Stimulated activated naive B cell treated with anti-CD40 and anti-IgM and Interleukin-4, amounts not matched to agents 10 μg/mL and 1 μg/mL and 100 μg/mL, for 72 hours (primary cell): ENCODE measurements at regions not wholly inside any gene's neighbourhood (a gene's known extent, or its start where the extent isn't known, plus 50 kb on each side); places are given as distances from the start of the nearest gene placed in this dataset.
A peak's percentile ranks its signal among the peaks of the same experiment; 100 is the strongest.
"Not testable (repeated sequence)": the region's sequence is repeated elsewhere in the genome, so short reads cannot be mapped to it uniquely, and the experiment has no call there.

Experiments
- ATAC-seq, 2 donors: fragments of 150-1000 bp; cut with Tn5 transposase; replicated peaks; 2 replicates each; pipeline ENCODE4 v1.10.0; 2021; ENCODE audit warnings: moderate library complexity in 1 of 2
- DNase-seq: peaks from one replicate; pipeline ENCODE4 v3.0.0; 2021
- H3K27ac Mint-ChIP-seq: one replicate; pipeline ENCODE4 v1.8.0; 2022; ENCODE audit warnings: mild to moderate bottlenecking, mixed read lengths
- H3K27me3 Mint-ChIP-seq, 2 donors: one replicate each; pipeline ENCODE4 v1.8.0; 2022; ENCODE audit warnings: mixed read lengths in 2 of 2
- H3K36me3 Mint-ChIP-seq, 2 donors: one replicate each; pipeline ENCODE4 v1.8.0; 2022; ENCODE audit warnings: mixed read lengths in 2 of 2, mild to moderate bottlenecking in 1 of 2
- H3K4me1 Mint-ChIP-seq, 2 donors: one replicate each; pipeline ENCODE4 v1.8.0; 2022; ENCODE audit warnings: mixed read lengths in 2 of 2, mild to moderate bottlenecking in 1 of 2
- H3K4me3 Mint-ChIP-seq, 2 donors: one replicate each; pipeline ENCODE4 v1.8.0; 2022; ENCODE audit warnings: mild to moderate bottlenecking in 2 of 2, mixed read lengths in 2 of 2, moderate library complexity in 1 of 2
- H3K9me3 Mint-ChIP-seq, 2 donors: one replicate each; pipeline ENCODE4 v1.8.0; 2022; ENCODE audit warnings: mixed read lengths in 2 of 2, mild to moderate bottlenecking in 1 of 2

GRCh38 chr18:77329651-77330050 is 80.0 kb downstream of the GALR1 start:
- Mint-ChIP-seq H3K27ac (no peak overlapping the region), H3K9me3 (peaks cover 3 to 9% of the 10 kb centered on the region in 2 donors), H3K27me3 (peaks cover 8 to 22% of the 10 kb centered on the region in 2 donors), H3K4me3 (no peak overlapping the region), H3K4me1 (no peaks in the 10 kb centered on the region), H3K36me3 (no peaks in the 10 kb centered on the region)
- DNase-seq (no peak), ATAC-seq (no peak)

- H3K27ac Mint-ChIP-seq, result no peak overlapping the region
- peaks cover 0 to 3% of the 10 kb centered on the region in 2 donors for H3K9me3 Mint-ChIP-seq
These were observed 85.2 kb downstream of the GALR1 start for GRCh38 chr18:77334876-77335275.

DNA sequence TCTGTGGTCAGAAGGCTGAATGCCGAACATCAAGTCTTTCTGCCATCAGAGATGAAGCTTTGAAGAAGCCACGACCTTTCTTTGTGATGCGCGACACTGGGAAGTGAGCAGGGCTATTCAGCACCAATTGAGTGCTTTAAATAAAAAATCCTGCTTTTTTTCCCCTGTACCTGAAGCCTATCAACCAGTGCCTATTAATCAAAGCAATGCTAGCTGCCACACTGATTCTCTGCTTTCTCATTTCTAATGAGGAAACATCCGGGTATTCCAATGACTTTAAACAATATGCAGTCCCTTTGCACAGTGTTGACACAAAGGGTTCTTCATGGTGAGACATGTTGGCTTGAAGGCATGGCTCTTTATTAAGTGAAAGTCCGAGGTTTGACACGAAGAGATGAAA is 88.0 kb downstream of the GALR1 start:
- ATAC-seq, result no peak
- Mint-ChIP-seq H3K4me1 (no peaks in the 10 kb centered on the region), H3K4me3 (no peak overlapping the region), H3K36me3 (no peaks in the 10 kb centered on the region), H3K9me3 (peaks cover 0 to 3% of the 10 kb centered on the region in 2 donors), H3K27ac (no peak overlapping the region), H3K27me3 (peaks cover 29 to 30% of the 10 kb centered on the region in 2 donors)
- no peak for DNase-seq

More at GRCh38 chr18:77334876-77335275, 85.2 kb downstream of the GALR1 start:
- peaks cover 35 to 36% of the 10 kb centered on the region in 2 donors for H3K27me3 Mint-ChIP-seq
- DNase-seq (no peak), ATAC-seq (no peak)
- no peak overlapping the region for H3K4me3 Mint-ChIP-seq
- no peaks in the 10 kb centered on the region for H3K4me1 Mint-ChIP-seq
- H3K36me3 Mint-ChIP-seq, result no peaks in the 10 kb centered on the region

DNA sequence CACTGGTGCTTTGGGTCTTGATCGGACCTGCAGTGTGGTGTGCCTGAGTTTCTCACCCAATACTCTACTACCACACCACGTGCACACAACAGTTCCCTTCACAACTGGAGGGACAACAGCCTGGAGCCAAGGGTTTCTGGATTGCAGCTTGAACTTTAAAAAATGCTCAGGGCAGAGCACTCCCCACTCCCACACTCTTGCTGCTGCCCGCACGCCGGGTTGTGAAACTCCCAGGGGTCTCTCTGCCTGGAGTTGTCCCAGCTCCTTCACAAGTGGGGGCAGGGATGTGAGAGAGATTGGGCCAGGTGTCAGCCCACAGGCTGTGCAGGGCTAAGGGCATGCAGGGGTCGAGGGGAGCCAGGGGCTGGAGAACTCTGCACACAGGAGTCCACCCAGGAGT is 89.4 kb downstream of the GALR1 start:
- peaks cover 26 to 33% of the 10 kb centered on the region in 2 donors for H3K27me3 Mint-ChIP-seq
- H3K4me3 Mint-ChIP-seq, result no peak overlapping the region
- no peaks in the 10 kb centered on the region for H3K4me1 Mint-ChIP-seq
- H3K36me3 Mint-ChIP-seq, result no peaks in the 10 kb centered on the region
- peaks cover 0 to 3% of the 10 kb centered on the region in 2 donors for H3K9me3 Mint-ChIP-seq
- H3K27ac Mint-ChIP-seq, result no peak overlapping the region
- no peak for ATAC-seq
- no peak for DNase-seq

DNA sequence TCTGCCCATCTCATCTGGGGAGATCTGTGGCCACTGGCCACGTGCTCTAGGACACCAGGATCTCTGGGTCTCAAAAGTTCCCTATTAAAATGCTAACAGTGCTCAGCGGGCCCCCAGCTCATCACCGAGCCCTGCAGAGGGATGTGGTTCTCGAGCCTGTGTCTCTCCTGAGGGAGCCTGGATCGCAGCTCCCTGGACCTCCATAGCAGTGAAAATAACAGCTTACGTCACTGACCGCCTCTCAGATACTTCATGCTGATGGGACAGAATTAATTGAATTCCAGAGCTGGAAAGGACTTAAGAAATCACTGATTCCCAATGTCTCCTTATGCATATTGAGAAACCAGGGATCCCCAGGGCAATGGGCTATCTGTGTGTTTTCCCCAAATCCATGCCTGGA is 90.0 kb downstream of the GALR1 start:
- DNase-seq, result no peak
- Mint-ChIP-seq H3K4me1 (no peaks in the 10 kb centered on the region), H3K4me3 (no peak overlapping the region), H3K9me3 (peaks cover 0 to 3% of the 10 kb centered on the region in 2 donors), H3K27ac (no peak overlapping the region), H3K27me3 (peaks cover 29 to 36% of the 10 kb centered on the region in 2 donors), H3K36me3 (no peaks in the 10 kb centered on the region)
- ATAC-seq, result no peak

DNA sequence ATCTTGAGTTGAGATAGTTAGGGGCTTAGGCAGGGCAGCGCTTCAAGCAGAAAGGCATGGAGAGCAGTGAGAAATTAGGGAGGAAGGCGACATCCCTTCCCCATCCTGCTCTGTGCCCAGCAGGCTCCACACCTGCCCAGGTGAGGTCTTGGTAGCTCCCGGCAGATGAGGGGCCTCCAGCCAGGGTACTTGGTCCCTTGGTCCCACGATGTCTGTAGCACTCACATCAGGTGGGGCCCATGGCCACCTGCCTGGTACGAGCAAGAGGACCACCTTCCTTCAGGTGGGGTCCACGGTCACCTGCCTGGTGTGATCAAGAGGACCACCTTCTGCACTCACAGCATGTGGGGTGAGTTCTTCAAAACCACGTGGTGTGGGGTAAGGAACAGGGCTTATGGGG is 91.2 kb downstream of the GALR1 start:
- Mint-ChIP-seq H3K4me1 (no peaks in the 10 kb centered on the region), H3K9me3 (no peaks in the 10 kb centered on the region), H3K4me3 (no peak overlapping the region), H3K27me3 (peaks cover 22 to 35% of the 10 kb centered on the region in 2 donors), H3K36me3 (no peaks in the 10 kb centered on the region), H3K27ac (no peak overlapping the region)
- no peak for DNase-seq
- ATAC-seq, result no peak

DNA sequence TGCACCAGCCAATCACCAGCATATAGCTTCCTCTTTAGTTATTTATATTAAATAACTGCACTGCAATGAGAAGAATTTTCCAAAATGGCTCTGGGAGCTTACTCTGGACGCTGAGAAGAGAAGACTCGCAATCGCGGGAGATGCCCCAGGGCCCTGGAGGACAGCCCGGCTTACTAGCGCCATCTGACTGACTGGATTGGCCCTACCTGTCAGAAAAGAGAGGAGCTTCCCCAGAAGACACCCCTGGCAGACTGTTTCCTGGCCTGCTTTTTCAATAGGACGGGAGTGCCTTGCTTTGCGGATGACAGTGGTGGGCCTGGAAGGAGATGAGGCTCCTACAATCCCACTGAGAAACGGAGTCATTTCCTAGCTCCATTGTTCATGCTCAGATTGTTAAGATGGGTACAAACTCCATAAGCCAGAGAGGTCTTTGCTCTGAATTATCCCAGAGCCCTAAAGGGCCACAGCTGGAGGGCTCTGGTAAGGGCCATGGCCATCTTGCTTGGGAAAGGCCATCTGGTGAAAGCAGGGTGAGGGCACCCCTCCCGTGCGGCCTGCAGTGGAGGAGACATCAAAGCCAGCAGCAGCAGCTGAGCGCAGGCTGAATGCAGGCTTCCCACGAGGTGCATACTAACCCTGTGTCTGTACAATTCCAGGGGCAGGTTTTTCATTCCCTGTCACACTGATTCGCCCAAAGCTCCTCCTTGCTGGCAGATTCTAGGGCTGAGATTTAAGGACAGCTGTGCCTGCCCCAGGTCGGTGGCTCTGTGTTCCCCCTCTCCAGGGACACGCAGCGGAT is 92.1 kb downstream of the GALR1 start:
- no peak overlapping the region for H3K4me3 Mint-ChIP-seq
- H3K9me3 Mint-ChIP-seq, result no peaks in the 10 kb centered on the region
- no peaks in the 10 kb centered on the region for H3K36me3 Mint-ChIP-seq
- peaks cover 15 to 28% of the 10 kb centered on the region in 2 donors for H3K27me3 Mint-ChIP-seq
- H3K4me1 Mint-ChIP-seq, result no peaks in the 10 kb centered on the region
- H3K27ac Mint-ChIP-seq, result no peak overlapping the region
- ATAC-seq (no peak), DNase-seq (no peak)

- Mint-ChIP-seq H3K27me3 (peaks cover 15 to 27% of the 10 kb centered on the region in 2 donors), H3K4me3 (no peak overlapping the region), H3K9me3 (no peaks in the 10 kb centered on the region), H3K36me3 (no peaks in the 10 kb centered on the region), H3K4me1 (no peaks in the 10 kb centered on the region), H3K27ac (no peak overlapping the region)
- DNase-seq, result no peak
- ATAC-seq, result no peak
These were observed 93.1 kb downstream of the GALR1 start for GRCh38 chr18:77342736-77343135.

DNA sequence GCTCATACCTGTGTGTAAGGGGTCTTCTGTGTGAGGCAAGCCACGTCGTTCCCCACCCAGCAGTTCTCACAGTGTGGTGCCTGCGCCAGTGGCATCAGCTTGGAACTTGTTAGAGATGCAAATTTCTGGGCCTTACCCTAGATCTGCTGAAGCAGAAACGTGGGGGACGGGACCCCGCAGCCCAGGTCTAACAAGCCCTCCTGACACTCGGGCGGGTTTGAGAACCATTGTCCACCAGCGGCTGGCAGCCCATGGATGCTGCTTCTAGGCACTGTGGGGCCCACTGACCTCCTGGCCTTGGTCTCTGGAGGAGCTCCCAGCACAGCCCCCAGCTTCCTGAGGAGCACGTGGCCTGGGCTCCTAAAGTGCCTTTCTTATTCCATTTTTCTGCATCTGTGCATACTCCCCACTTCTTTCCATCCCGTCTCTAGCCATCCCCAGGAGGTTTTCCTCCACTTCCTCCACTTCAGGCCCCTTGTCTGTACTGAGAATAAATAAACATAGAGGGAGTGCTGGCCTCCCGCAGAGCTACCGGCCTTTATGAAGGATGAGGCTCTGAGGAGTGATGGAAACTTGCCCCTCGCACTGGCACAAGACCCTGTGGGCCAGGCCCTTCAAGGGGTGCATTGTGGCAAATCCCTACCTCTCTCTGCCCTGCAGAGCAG is 94.3 kb downstream of the GALR1 start:
- Mint-ChIP-seq H3K4me3 (no peak overlapping the region), H3K27ac (no peak overlapping the region), H3K4me1 (no peaks in the 10 kb centered on the region), H3K9me3 (no peaks in the 10 kb centered on the region), H3K36me3 (no peaks in the 10 kb centered on the region), H3K27me3 (peaks cover 9 to 14% of the 10 kb centered on the region in 2 donors)
- ATAC-seq (no peak), DNase-seq (no peak)

DNA sequence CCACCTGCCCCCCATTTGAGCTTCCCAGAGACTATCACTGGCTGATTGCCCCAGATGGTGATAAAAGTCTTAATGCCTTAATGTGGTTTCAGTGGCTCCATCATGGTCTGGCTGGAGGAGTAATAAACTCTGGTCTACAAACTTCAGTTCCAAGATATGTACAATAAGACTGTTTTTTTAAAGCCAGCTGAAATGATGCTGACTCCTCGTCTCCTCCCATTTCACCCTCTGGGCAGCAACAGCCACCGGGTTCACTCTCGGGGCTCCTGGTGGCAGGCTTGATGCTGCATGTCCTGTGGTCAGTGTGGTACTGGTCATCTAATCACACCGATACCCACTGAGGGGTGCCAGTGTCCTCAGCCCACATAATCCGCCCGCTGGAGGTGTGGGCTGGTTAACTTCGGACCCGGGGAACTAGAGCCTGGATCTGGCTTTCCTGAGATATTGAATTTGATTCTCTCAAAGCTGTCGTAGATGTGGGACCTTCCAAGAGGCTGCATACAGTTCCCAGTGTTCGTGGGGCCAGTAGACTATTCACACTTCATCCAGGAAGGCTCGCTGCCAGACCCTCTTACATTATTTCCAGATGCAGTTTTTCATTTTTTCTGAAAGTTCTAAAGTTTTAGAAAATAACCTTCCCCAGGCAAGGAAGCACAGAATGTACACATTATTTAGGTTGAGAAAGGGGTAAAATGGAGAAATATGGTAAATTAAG is 95.3 kb downstream of the GALR1 start:
- Mint-ChIP-seq H3K27ac (no peak overlapping the region), H3K9me3 (peaks cover 0 to 3% of the 10 kb centered on the region in 2 donors)
- DNase-seq, result no peak

GRCh38 chr18:77346208-77346810 is 96.7 kb downstream of the GALR1 start:
- Mint-ChIP-seq H3K27ac (no peak overlapping the region), H3K36me3 (no peaks in the 10 kb centered on the region), H3K27me3 (peaks cover 16 to 22% of the 10 kb centered on the region in 2 donors), H3K4me3 (no peak overlapping the region), H3K9me3 (peaks cover 3 to 5% of the 10 kb centered on the region in 2 donors), H3K4me1 (peaks cover 0 to 6% of the 10 kb centered on the region in 2 donors)
- DNase-seq (no peak), ATAC-seq (no peak)

More for the DNA sequence above, 95.3 kb downstream of the GALR1 start:
- Mint-ChIP-seq H3K4me3 (no peak overlapping the region), H3K36me3 (no peaks in the 10 kb centered on the region), H3K27me3 (peaks cover 9 to 14% of the 10 kb centered on the region in 2 donors), H3K4me1 (no peaks in the 10 kb centered on the region)
- no peak for ATAC-seq

GRCh38 chr18:77353349-77353748 is 103.7 kb downstream of the GALR1 start:
- not testable (repeated sequence) for ATAC-seq, H3K4me3 Mint-ChIP-seq, H3K4me1 Mint-ChIP-seq, H3K27ac Mint-ChIP-seq, H3K36me3 Mint-ChIP-seq, DNase-seq, H3K9me3 Mint-ChIP-seq
- peaks cover 42 to 54% of the 10 kb centered on the region in 2 donors for H3K27me3 Mint-ChIP-seq

DNA sequence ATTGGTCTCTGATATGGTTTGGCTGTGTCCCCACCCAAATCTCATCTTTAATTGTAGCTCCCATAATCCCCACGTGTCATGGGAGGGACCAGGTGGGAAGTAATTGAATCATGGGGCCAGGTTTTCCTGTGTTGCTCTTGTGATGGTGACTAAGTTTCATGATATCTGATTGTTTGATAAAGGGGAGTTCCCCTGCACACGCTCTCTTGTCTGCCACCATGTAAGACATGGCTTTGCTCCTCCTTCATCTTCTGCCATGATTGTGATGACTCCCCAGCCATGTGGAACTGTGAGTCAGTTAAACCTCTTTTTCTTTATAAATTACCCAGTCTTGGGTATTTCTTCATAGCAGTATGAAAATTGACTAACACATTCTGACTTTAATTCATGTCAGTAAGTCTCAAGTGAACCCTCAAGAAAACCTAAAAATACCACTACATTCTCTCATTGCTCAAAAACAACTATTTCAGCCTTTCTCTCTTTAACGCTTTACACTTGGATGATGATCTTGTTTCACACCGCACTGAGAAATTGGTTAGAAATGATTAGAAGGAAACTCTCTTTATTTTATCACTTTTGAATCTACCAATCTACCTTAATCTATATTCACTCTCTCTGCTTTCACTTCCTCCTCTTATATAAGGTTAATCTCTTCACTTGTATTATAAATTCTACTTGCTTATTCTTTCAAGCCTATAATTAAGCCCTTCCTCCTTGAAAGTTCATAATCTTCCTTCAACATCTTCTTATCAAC is 110.1 kb downstream of the GALR1 start:
- ATAC-seq (peak; percentile 64 to 67), DNase-seq (no peak)
- H3K27me3 Mint-ChIP-seq, result peaks cover 8 to 17% of the 10 kb centered on the region in 2 donors
- peak overlapping the region; percentile 11 to 17 for H3K4me3 Mint-ChIP-seq
- H3K9me3 Mint-ChIP-seq, result peaks cover 20 to 26% of the 10 kb centered on the region in 2 donors
- peaks cover 5 to 13% of the 10 kb centered on the region in 2 donors for H3K36me3 Mint-ChIP-seq
- H3K27ac Mint-ChIP-seq, result peak overlapping the region; percentile 89
- peaks cover 16 to 18% of the 10 kb centered on the region in 2 donors for H3K4me1 Mint-ChIP-seq
